ENCODE measurements at regions not wholly inside any gene's neighbourhood (a gene's known extent, or its start where the extent isn't known, plus 50 kb on each side); places are given as distances from the start of the nearest gene placed in this dataset.
"Not testable (repeated sequence)": the region's sequence is repeated elsewhere in the genome, so short reads cannot be mapped to it uniquely, and the experiment has no call there.

DNA sequence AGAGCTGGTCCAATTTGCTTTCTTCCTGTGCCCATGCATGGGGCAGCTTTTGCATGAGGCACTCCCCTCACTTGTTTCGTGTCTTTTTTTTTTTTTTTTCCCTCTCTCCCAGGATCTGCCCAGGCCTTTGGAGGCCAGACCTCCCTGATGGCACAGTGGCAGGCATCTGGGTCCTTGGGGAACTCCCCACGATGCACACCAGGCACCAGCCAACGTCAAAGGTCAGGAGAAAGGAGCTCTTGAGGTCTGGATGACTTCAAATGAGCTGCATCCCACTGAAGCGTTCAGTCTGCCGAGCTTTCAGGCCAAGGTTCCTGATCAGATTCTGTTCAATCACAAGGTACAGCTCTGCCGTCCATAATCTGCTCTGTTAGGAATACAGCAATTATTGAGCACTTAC lies 97.2 kb upstream of the CARD11 start:
- H3K4me3 ChIP-seq (ENCODE audit: low read length), result no peak overlapping the region
- BruUV-seq (replicated peaks), result no TSS peak
- H3K9ac ChIP-seq (ENCODE audit: low read length), result no peak overlapping the region
- H3K4me2 ChIP-seq (ENCODE audit: low read length), result no peak overlapping the region
- H2AFZ ChIP-seq (ENCODE audit: low read length), result no peak overlapping the region
- no peaks in the 10 kb centered on the region for H3K9me2 ChIP-seq (replicated peaks; ENCODE audit: low read length)
- TF ChIP-seq EZH2 (IDR thresholded peaks at IDR 0.05; ENCODE audit: low read length, unreplicated experiment), result no peak
- TF ChIP-seq, protein P1, sequence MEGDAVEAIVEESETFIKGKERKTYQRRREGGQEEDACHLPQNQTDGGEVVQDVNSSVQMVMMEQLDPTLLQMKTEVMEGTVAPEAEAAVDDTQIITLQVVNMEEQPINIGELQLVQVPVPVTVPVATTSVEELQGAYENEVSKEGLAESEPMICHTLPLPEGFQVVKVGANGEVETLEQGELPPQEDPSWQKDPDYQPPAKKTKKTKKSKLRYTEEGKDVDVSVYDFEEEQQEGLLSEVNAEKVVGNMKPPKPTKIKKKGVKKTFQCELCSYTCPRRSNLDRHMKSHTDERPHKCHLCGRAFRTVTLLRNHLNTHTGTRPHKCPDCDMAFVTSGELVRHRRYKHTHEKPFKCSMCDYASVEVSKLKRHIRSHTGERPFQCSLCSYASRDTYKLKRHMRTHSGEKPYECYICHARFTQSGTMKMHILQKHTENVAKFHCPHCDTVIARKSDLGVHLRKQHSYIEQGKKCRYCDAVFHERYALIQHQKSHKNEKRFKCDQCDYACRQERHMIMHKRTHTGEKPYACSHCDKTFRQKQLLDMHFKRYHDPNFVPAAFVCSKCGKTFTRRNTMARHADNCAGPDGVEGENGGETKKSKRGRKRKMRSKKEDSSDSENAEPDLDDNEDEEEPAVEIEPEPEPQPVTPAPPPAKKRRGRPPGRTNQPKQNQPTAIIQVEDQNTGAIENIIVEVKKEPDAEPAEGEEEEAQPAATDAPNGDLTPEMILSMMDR (conservative IDR thresholded peaks at IDR 0.05; ENCODE audit: low read depth, low read length), result no peak
- TF ChIP-seq EZH2phosphoT487 (IDR thresholded peaks at IDR 0.05; ENCODE audit: borderline replicate concordance, low read length), result no peak
- ATAC-seq (no peak), DNase-seq (no peak)
- intact Hi-C loops (cut with micrococcal nuclease), result no loop called here
- no peaks in the 10 kb centered on the region for H3K4me1 ChIP-seq (ENCODE audit: insufficient read depth, low read length)
- CTCF ChIA-PET, result no interaction called here
- H3K36me3 ChIP-seq (ENCODE audit: low read depth, low read length), result no peaks in the 10 kb centered on the region
- no peaks in the 10 kb centered on the region for H3F3A ChIP-seq (ENCODE audit: low read length, unreplicated experiment)
- H4K20me1 ChIP-seq (ENCODE audit: low read length), result no peaks in the 10 kb centered on the region
- POLR2A ChIA-PET (ENCODE audit: unreplicated experiment), result no interaction called here
- no peaks in the 10 kb centered on the region for H3K79me2 ChIP-seq (ENCODE audit: low read length)
- H3K27me3 ChIP-seq (ENCODE audit: low read length), result no peaks in the 10 kb centered on the region
- no peak overlapping the region for H3K27ac ChIP-seq (ENCODE audit: low read length)
- no peaks in the 10 kb centered on the region for H3K9me3 ChIP-seq (ENCODE audit: low read length)

DNA sequence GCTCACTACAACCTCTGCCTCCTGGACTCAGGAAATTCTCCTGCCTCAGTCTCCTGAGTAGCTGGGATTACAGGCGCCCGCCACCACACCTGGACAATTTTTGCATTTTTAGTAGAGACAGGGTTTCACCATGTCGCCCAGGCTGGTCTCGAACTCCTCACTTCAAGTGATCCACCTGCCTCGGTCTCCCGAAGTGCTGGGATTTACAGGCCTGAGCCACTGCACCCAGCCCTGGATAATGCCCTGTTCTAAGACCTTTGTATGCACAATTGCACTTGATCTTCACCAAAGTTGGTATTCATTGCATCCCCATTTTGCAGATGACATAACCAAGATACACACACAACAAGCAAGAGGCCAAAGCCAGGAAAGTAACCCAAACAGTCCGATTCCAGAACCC lies 97.7 kb upstream of the CARD11 start:
- no peak overlapping the region for H3K4me2 ChIP-seq (ENCODE audit: low read length)
- no peak overlapping the region for H3K4me3 ChIP-seq (ENCODE audit: low read length)
- CTCF ChIA-PET, result no interaction called here
- no TSS peak for BruUV-seq (replicated peaks)
- H3K4me1 ChIP-seq (ENCODE audit: insufficient read depth, low read length), result peaks cover 1% of the 10 kb centered on the region; the same call in 1 of the 2 replicates
- ATAC-seq, result no peak
- no peaks in the 10 kb centered on the region for H3K9me3 ChIP-seq (ENCODE audit: low read length)
- no peaks in the 10 kb centered on the region for H3K36me3 ChIP-seq (ENCODE audit: low read depth, low read length)
- DNase-seq, result no peak
- H3F3A ChIP-seq (ENCODE audit: low read length, unreplicated experiment), result no peaks in the 10 kb centered on the region
- TF ChIP-seq EZH2phosphoT487 (IDR thresholded peaks at IDR 0.05; ENCODE audit: borderline replicate concordance, low read length), result no peak
- TF ChIP-seq, protein P1 (conservative IDR thresholded peaks at IDR 0.05; ENCODE audit: low read depth, low read length), result no peak
- no peak for TF ChIP-seq EZH2 (IDR thresholded peaks at IDR 0.05; ENCODE audit: low read length, unreplicated experiment)
- H3K27ac ChIP-seq (ENCODE audit: low read length), result no peak overlapping the region
- H3K79me2 ChIP-seq (ENCODE audit: low read length), result no peaks in the 10 kb centered on the region
- no peaks in the 10 kb centered on the region for H3K9me2 ChIP-seq (replicated peaks; ENCODE audit: low read length)
- H3K27me3 ChIP-seq (ENCODE audit: low read length), result no peaks in the 10 kb centered on the region
- no peaks in the 10 kb centered on the region for H4K20me1 ChIP-seq (ENCODE audit: low read length)
- POLR2A ChIA-PET (ENCODE audit: unreplicated experiment), result no interaction called here
- H3K9ac ChIP-seq (ENCODE audit: low read length), result no peak overlapping the region
- no peak overlapping the region for H2AFZ ChIP-seq (ENCODE audit: low read length)
- intact Hi-C loops (cut with micrococcal nuclease), result no loop called here

DNA sequence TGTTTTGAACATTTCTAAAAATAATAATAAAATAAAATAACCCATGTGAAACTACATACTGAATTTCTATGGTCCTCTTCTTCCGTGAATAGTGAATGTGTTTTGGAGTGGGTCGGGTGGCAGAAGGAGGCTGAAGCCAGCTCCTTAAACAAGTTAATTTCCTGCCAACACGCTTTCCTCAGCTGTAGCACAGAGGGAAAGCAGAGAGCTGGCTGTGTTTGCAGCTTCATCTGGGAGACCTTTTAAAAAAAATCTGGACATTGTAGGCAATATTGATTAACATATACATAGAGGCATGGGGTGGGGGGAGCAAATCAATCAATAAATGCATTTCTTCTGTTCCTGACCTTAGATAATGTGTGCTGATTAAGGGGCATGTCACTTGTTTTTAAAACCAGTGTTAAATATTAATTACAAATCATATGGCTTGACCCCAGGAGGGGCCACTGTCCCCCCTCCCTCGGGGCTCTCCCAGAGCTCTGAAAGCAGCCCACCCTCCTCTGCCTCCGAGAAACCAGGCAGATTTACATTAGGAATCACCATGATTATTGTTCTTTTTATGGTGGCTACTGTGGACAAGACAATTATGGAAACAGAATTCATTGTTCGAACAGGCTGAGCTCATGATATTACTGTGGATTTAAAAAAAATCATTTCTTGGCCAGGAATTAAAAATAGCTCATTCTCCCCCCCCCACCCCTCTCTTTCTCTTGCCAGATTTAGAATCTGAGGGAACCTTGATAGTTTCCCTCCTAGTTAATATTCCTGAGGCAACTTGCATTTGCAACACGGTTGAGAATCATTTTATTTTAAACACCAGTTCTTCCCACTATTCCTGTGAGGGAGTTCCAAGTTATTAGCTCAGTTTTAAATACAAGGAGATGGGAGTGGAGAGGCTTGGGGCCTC lies 100.5 kb upstream of the CARD11 start:
- Histone ChIP-seq H3K9me3 (ENCODE audit: low read length) (no peaks in the 10 kb centered on the region), H3K9me2 (replicated peaks; ENCODE audit: low read length) (no peaks in the 10 kb centered on the region), H3K4me3 (ENCODE audit: low read length) (no peak overlapping the region), H3F3A (ENCODE audit: low read length, unreplicated experiment) (no peaks in the 10 kb centered on the region), H2AFZ (ENCODE audit: low read length) (no peak overlapping the region), H3K4me1 (ENCODE audit: insufficient read depth, low read length) (peaks cover 10% of the 10 kb centered on the region), H3K4me2 (ENCODE audit: low read length) (no peak overlapping the region), H4K20me1 (ENCODE audit: low read length) (no peaks in the 10 kb centered on the region), H3K36me3 (ENCODE audit: low read depth, low read length) (no peaks in the 10 kb centered on the region), H3K79me2 (ENCODE audit: low read length) (no peaks in the 10 kb centered on the region), H3K27me3 (ENCODE audit: low read length) (no peaks in the 10 kb centered on the region), H3K9ac (ENCODE audit: low read length) (no peak overlapping the region), H3K27ac (ENCODE audit: low read length) (no peak overlapping the region)
- intact Hi-C loops (cut with micrococcal nuclease), result no loop called here
- ATAC-seq (no peak), DNase-seq (no peak)
- ChIA-PET CTCF (no interaction called here), POLR2A (ENCODE audit: unreplicated experiment) (interaction anchor here (0.6 kb wide), 1 partner anchor 507 kb away, joined by 3 read pairs; no protein-coding TSS in a partner anchor)
- TF ChIP-seq EZH2 (IDR thresholded peaks at IDR 0.05; ENCODE audit: low read length, unreplicated experiment), result no peak
- TF ChIP-seq, protein P1 (conservative IDR thresholded peaks at IDR 0.05; ENCODE audit: low read depth, low read length), result no peak
- no peak for TF ChIP-seq EZH2phosphoT487 (IDR thresholded peaks at IDR 0.05; ENCODE audit: borderline replicate concordance, low read length)
- BruUV-seq (replicated peaks), result no TSS peak

DNA sequence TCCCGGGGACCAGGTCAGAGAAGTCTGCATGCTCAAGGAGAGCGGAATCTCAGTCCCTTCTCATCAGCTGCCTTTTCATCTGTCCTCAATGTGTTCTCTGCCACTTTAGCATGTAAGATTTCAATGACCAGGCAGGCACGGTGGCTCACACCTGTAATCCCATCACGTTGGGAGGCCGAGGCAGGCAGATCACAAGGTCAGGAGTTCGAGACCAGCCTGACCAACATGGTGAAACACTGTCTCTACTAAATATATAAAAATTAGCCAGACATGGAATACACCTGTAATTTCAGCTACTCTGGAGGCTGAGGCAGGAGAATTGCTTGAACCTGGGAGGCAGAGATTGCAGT lies 101.1 kb upstream of the CARD11 start:
- peaks cover 10% of the 10 kb centered on the region for H3K4me1 ChIP-seq (ENCODE audit: insufficient read depth, low read length)
- H3K36me3 ChIP-seq (ENCODE audit: low read depth, low read length); BruUV-seq (replicated peaks); H3K27me3 ChIP-seq (ENCODE audit: low read length); H2AFZ ChIP-seq (ENCODE audit: low read length); H3F3A ChIP-seq (ENCODE audit: low read length, unreplicated experiment); H3K27ac ChIP-seq (ENCODE audit: low read length); ATAC-seq; H3K79me2 ChIP-seq (ENCODE audit: low read length); DNase-seq; H3K9ac ChIP-seq (ENCODE audit: low read length); intact Hi-C loops (cut with micrococcal nuclease); CTCF ChIA-PET; H3K4me3 ChIP-seq (ENCODE audit: low read length); H3K9me3 ChIP-seq (ENCODE audit: low read length); H3K4me2 ChIP-seq (ENCODE audit: low read length); H3K9me2 ChIP-seq (replicated peaks; ENCODE audit: low read length); H4K20me1 ChIP-seq (ENCODE audit: low read length): not testable (repeated sequence)
- POLR2A ChIA-PET (ENCODE audit: unreplicated experiment), result interaction anchor here (0.6 kb wide), 1 partner anchor 507 kb away, joined by 3 read pairs; no protein-coding TSS in a partner anchor

All from PC-3 (cell line).